ENCODE measurements at regions not wholly inside any gene's neighbourhood (a gene's known extent, or its start where the extent isn't known, plus 50 kb on each side); places are given as distances from the start of the nearest gene placed in this dataset.
"Not testable (repeated sequence)": the region's sequence is repeated elsewhere in the genome, so short reads cannot be mapped to it uniquely, and the experiment has no call there.

DNA sequence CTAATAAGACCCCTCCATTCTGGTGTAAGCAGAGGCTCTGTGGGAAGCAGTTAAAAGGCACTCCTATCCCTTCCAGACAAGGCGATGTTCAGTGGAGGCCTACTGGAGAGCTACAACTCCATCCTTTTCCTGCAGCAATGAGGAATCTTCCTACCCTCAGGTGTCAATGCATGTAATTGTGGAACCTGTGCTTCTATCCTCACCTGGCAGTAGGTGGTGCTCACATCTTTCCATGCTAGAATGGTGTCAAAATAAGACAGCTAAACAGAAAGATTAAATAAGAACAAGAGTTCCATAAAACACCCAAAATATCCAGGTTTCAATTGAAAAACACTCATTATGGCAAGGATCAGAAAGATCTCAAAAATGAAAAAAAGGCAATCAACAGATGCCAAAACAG is 224.6 kb downstream of the IL15 start:
- Mint-ChIP-seq H3K27ac (no peak overlapping the region), H3K27me3 (ENCODE audit: low read depth) (no peaks in the 10 kb centered on the region), H3K4me3 (no peak overlapping the region), H3K9me3 (peaks cover 30% of the 10 kb centered on the region), H3K4me1 (peaks cover 3% of the 10 kb centered on the region), H3K36me3 (peaks cover 4% of the 10 kb centered on the region)
- TF ChIP-seq, protein P1, sequence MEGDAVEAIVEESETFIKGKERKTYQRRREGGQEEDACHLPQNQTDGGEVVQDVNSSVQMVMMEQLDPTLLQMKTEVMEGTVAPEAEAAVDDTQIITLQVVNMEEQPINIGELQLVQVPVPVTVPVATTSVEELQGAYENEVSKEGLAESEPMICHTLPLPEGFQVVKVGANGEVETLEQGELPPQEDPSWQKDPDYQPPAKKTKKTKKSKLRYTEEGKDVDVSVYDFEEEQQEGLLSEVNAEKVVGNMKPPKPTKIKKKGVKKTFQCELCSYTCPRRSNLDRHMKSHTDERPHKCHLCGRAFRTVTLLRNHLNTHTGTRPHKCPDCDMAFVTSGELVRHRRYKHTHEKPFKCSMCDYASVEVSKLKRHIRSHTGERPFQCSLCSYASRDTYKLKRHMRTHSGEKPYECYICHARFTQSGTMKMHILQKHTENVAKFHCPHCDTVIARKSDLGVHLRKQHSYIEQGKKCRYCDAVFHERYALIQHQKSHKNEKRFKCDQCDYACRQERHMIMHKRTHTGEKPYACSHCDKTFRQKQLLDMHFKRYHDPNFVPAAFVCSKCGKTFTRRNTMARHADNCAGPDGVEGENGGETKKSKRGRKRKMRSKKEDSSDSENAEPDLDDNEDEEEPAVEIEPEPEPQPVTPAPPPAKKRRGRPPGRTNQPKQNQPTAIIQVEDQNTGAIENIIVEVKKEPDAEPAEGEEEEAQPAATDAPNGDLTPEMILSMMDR (IDR thresholded peaks at IDR 0.05; ENCODE audit: unreplicated experiment) = no peak
- DNase-seq (ENCODE audit: low spot score in 2 of 2, unreplicated experiment in 2 of 2) = no peak

DNA sequence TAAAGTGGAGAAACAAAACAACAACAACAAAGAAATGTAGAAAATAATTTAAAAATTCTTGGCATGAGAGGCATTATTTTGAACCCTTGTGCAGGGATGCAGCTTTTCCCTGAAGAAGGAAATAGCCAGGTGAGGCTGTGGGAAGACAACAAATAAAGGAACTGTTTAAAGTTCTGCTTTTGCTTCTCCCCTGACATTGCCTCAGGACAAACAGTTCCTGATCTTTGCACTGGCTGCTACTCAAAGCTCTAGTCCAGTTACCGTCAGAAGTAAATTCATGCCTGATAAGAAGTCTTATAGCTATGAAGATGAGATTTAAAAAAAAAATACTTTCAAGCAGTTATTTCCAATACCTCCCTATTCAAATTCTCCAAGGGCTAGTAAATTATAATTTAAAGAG is 233.8 kb downstream of the IL15 start:
- H3K27ac Mint-ChIP-seq = no peak overlapping the region
- peaks cover 12% of the 10 kb centered on the region for H3K36me3 Mint-ChIP-seq
- H3K4me3 Mint-ChIP-seq = no peak overlapping the region
- H3K27me3 Mint-ChIP-seq (ENCODE audit: low read depth) = no peaks in the 10 kb centered on the region
- peaks cover 1% of the 10 kb centered on the region for H3K4me1 Mint-ChIP-seq
- H3K9me3 Mint-ChIP-seq = peaks cover 53% of the 10 kb centered on the region
- no peak for DNase-seq (ENCODE audit: low spot score in 2 of 2, unreplicated experiment in 2 of 2)
- TF ChIP-seq, protein P1 (IDR thresholded peaks at IDR 0.05; ENCODE audit: unreplicated experiment) = no peak

DNA sequence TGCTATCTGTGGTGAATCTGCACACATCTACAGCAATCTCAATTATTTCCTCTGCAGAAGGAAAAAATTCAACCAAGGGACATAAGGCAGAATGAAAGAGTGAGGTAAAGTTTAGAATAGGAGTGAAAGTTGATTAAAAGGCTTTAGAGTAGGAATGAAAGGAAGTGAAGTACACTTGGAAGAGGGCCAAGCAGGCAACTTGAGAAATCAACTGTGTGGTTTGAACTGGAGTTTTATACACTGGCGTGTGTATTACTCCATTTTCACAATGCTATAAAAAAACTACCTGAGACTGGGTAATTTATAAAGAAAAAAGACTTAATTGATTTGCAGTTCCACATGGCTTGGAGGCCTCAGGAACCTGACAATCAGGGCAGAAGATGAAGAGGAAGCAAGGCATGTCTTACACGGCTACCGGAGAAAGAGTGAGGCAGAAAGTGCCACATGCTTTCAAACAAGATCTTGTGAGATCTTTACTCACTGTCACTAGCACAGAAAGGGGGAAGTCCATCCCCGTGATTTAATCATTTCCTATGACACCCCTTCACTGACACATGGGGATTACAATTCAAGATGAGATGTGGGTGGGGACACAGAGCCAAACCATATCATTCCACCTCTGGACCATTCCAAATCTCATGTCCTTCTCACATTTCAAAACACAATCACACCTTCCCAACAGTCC is 234.8 kb downstream of the IL15 start:
- Mint-ChIP-seq H3K9me3 (peaks cover 59% of the 10 kb centered on the region), H3K36me3 (peaks cover 12% of the 10 kb centered on the region), H3K4me3 (no peak overlapping the region), H3K27ac (no peak overlapping the region), H3K4me1 (no peaks in the 10 kb centered on the region), H3K27me3 (ENCODE audit: low read depth) (no peaks in the 10 kb centered on the region)
- no peak for DNase-seq (ENCODE audit: low spot score in 2 of 2, unreplicated experiment in 2 of 2)
- TF ChIP-seq, protein P1 (IDR thresholded peaks at IDR 0.05; ENCODE audit: unreplicated experiment) = no peak

DNA sequence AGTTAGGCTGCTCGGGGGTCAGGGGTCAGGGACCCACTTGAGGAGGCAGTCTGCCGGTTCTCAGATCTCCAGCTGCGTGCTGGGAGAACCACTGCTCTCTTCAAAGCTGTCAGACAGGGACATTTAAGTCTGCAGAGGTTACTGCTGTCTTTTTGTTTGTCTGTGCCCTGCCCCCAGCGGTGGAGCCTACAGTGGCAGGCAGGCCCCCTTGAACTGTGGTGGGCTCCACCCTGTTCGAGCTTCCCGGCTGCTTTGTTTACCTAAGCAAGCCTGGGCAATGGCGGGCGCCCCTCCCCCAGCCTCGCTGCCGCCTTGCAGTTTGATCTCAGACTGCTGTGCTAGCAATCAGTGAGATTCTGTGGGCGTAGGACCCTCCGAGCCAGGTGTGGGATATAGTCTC is 246.3 kb downstream of the IL15 start:
- H3K27ac Mint-ChIP-seq; H3K36me3 Mint-ChIP-seq; DNase-seq (ENCODE audit: low spot score in 2 of 2, unreplicated experiment in 2 of 2); H3K27me3 Mint-ChIP-seq (ENCODE audit: low read depth); H3K4me3 Mint-ChIP-seq; H3K4me1 Mint-ChIP-seq: not testable (repeated sequence)
- H3K9me3 Mint-ChIP-seq = peaks cover 16% of the 10 kb centered on the region

DNA sequence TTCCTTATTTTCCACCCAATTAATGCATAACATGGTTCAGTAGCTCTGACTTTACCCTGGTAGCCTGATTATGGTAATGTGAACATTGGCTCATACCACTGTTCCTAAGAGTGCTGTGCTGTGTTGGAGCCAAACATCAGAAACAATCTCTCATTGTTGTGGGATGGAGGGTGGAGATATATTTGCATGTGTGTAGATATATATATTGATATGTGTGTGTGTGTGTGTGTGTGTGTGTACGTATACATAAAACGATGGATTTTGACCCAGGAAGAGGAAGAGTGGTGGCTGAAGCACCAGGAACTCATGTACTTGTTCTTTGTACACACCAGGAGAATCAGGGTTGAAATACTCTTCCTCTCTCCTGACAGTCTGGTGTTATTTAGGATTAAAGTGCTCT is 247.7 kb downstream of the IL15 start:
- H3K4me3 Mint-ChIP-seq = no peak overlapping the region
- no peak for DNase-seq (ENCODE audit: low spot score in 2 of 2, unreplicated experiment in 2 of 2)
- TF ChIP-seq, protein P1 (IDR thresholded peaks at IDR 0.05; ENCODE audit: unreplicated experiment) = no peak
- H3K27me3 Mint-ChIP-seq (ENCODE audit: low read depth) = no peaks in the 10 kb centered on the region
- peaks cover 4% of the 10 kb centered on the region for H3K36me3 Mint-ChIP-seq
- H3K9me3 Mint-ChIP-seq = peaks cover 22% of the 10 kb centered on the region
- H3K27ac Mint-ChIP-seq = no peak overlapping the region
- no peaks in the 10 kb centered on the region for H3K4me1 Mint-ChIP-seq

DNA sequence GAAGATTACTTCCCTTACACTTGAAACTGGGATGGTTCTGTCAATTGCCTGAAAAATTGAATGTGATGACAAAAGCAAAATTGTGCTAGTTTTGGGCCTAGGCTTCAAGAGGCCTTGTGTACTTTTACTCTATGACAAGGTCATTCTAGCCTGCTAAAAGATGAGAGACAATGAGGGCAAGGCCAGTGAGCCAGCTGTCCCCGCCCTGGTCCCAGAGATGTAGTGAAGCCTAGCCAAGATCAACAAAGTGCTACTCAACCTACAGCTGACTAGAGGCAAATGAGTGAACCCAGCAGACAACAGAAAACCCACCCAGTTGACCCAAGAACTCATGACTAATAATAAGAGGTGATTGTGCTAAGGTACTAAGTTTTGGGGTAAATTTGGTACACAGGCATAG is 248.7 kb downstream of the IL15 start:
- Mint-ChIP-seq H3K4me1 (no peaks in the 10 kb centered on the region), H3K9me3 (peaks cover 22% of the 10 kb centered on the region), H3K27me3 (ENCODE audit: low read depth) (no peaks in the 10 kb centered on the region), H3K27ac (no peak overlapping the region), H3K36me3 (peaks cover 4% of the 10 kb centered on the region), H3K4me3 (no peak overlapping the region)
- DNase-seq (ENCODE audit: low spot score in 2 of 2, unreplicated experiment in 2 of 2) = no peak
- TF ChIP-seq, protein P1 (IDR thresholded peaks at IDR 0.05; ENCODE audit: unreplicated experiment) = no peak

Data from mesothelial cell of epicardium (in vitro differentiated cells).